Fibroblast of mammary gland (primary cell): ENCODE measurements at regions not wholly inside any gene's neighbourhood (a gene's known extent, or its start where the extent isn't known, plus 50 kb on each side); places are given as distances from the start of the nearest gene placed in this dataset.
A peak's percentile ranks its signal among the peaks of the same experiment; 100 is the strongest.

Experiments
- DNase-seq: peaks from one replicate; pipeline ENCODE4 v3.0.0-alpha.2; 2010; ENCODE audit warnings: low read depth
- H3K4me3 ChIP-seq: 2 replicates; pipeline ENCODE4 v1.5.1; 2011; ENCODE audit warnings: low read depth, mild to moderate bottlenecking, low read length, moderate library complexity; ENCODE audit not compliant: control insufficient read depth
- TF ChIP-seq, protein P1 (sequence below): conservative IDR thresholded peaks from 2 replicates; pipeline ENCODE4 v1.5.1; 2011; ENCODE audit warnings: low read depth, low read length, inconsistent platforms; ENCODE audit not compliant: control insufficient read depth, insufficient read depth

DNA sequence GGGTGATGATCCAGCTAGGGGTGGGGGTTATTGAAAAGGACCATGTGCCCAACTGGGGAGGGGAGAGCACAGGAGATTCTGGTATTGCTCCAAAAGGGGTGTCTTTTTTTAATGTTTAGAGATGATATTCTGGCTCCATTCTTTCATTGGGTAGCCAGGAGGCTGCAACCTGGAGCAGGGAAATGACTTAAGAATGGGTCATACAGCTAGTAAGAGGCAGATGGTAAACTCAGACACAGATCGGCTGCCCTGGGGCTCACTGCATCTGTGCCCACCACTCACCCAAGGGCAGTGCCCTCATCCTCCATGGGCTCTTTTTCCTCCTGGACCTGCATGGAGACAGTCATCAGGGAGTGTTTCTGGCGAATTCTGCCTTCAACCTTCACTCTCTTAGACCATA is 302.0 kb upstream of the PRDM1 start:
- no peak for DNase-seq
- TF ChIP-seq, protein P1, sequence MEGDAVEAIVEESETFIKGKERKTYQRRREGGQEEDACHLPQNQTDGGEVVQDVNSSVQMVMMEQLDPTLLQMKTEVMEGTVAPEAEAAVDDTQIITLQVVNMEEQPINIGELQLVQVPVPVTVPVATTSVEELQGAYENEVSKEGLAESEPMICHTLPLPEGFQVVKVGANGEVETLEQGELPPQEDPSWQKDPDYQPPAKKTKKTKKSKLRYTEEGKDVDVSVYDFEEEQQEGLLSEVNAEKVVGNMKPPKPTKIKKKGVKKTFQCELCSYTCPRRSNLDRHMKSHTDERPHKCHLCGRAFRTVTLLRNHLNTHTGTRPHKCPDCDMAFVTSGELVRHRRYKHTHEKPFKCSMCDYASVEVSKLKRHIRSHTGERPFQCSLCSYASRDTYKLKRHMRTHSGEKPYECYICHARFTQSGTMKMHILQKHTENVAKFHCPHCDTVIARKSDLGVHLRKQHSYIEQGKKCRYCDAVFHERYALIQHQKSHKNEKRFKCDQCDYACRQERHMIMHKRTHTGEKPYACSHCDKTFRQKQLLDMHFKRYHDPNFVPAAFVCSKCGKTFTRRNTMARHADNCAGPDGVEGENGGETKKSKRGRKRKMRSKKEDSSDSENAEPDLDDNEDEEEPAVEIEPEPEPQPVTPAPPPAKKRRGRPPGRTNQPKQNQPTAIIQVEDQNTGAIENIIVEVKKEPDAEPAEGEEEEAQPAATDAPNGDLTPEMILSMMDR: no peak
- H3K4me3 ChIP-seq: no peak overlapping the region

DNA sequence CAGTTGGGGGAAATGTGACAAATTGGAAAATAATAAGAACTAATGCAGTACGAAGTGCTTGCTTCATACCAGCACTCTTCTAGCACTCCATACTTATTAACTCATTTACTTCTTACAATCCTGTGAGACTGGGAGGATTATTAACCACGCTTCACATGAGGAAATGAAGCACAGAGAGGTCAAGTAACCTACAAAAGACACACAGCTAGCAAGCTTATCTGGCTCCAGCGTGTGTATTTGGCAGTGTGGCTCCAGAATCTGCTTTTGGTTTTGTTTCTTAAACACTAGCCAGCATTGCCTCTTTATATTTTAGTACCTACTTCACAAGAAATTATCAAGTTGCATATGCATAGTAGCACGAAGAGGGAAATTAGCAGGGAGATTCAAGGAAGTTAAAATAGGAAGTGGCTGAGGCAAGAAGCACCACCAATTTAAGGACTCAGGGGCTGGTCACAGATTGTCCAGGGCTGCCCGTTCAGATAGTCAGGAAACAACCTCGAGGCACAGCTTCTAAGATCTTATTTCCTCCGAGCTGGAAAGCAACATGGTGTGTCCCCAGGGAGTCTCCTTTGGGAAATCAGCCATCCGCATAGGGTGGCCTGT is 302.7 kb upstream of the PRDM1 start:
- H3K4me3 ChIP-seq: no peak overlapping the region
- no peak for DNase-seq
- TF ChIP-seq, protein P1: no peak

DNA sequence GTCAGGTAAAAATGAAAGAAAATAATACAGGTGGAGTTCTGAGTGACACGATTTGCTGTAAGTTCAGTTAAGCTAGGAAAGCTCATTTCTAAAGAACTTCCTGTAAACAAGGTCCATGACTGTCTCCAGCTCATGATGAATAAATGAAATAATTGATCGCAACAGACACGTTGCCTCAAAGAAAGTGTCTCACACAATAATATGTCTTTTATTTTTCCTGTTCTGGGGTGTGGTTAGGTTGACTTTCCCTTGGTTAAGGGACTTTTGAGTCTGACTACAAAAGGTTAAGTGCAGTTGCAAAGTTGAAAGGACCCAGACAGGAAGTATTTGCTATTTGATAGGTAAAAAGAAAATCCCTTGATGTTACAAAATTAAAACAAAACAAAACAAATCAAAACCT is 304.2 kb upstream of the PRDM1 start:
- TF ChIP-seq, protein P1: no peak
- DNase-seq: no peak
- no peak overlapping the region for H3K4me3 ChIP-seq

DNA sequence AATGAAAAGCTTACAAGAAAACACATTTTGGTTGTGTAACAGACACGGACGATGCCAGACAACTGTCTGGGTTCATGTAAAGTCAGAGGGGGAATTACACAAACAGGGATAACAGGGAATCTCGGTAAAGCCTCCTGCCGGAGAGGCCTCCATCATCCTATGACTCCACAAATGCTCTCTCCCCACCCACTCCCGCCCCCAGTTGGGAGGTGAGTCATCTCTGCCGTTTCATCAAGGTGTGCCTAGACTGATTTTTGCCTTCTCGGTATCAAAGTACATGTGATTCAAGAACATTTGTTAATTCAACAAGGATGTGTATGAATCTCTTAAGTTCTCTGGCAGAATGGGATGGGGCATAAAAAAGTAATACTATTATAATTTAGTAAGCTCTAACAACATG is 304.9 kb upstream of the PRDM1 start:
- DNase-seq: no peak
- no peak overlapping the region for H3K4me3 ChIP-seq
- TF ChIP-seq, protein P1: no peak

DNA sequence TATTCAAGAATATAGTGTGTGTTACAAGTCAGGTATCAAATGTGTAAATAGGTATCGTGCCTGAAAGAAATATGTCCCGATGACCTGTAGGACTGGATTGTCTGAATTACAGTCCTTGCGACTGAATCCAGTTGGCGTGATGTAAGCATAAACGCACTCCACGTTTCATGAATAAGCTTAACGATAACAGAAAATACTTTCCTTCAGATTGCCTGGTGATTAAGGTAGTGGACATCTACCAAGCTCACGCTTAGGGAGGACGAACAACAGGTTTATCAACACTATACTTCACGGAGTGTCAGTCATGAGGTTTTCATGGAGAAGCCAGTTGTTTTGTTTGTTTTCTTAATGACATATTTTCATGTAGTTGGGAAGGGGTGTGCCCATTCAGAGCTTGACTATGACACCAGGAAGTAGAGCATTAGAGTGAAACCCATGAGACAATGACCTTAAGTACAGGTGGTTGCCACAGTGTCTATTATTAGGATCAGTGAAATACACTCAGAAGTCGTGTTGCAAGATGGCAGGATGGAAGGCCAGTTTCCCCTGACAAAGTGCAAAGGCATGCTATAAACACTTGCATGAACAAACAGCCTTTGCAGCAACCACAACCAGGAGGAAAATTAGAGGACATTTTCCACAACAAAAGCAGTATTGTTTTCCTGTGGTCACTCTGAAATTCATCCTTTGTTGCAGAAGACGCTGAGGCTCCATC is 305.8 kb upstream of the PRDM1 start:
- DNase-seq: no peak
- H3K4me3 ChIP-seq: no peak overlapping the region
- TF ChIP-seq, protein P1: no peak

DNA sequence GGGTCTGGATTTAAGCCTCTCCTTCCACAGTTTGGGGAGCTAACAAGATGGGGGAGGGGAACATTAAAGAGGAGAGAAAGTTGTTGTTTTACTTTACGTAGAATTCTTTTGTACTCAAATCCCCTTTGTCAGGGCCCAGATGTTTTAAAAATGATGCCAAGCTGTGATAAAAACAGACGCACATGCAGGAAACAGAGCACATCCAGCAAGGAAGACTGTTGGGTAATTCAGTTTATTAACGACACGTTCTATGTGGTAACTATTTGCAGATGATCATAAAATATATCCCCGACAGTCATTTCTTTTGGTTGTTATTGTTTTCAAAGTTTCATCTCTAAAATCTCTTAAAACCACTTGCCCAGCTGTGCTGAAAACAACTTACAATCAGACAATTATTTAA is 307.0 kb upstream of the PRDM1 start:
- TF ChIP-seq, protein P1: no peak
- peak; percentile 69 for DNase-seq
- no peak overlapping the region for H3K4me3 ChIP-seq

DNA sequence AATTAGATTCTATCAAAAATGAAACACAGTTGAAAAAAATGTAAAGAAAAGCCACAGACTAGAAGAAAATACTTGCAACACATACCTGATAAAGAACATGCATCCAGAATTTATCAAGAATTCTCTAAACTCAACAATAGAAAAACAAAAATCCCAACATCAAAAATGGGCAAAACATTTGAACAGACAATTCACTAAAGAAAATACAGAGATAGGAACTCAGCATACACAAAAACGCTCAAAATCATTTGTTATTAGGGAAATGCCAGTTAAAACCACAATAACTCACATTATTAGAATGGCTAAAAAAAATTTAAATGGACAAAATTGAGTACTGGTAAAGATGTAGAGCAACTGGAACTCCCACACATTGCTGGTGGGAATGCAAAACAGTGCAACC is 311.0 kb upstream of the PRDM1 start:
- no peak overlapping the region for H3K4me3 ChIP-seq
- no peak for DNase-seq
- TF ChIP-seq, protein P1: no peak
